IPS-NIHi7 (cell line): ENCODE measurements at regions not wholly inside any gene's neighbourhood (a gene's known extent, or its start where the extent isn't known, plus 50 kb on each side); places are given as distances from the start of the nearest gene placed in this dataset.

ENCODE experiments used
- DNase-seq: peaks from one replicate; pipeline ENCODE4 v3.0.0; 2012; ENCODE audit warnings: mixed read lengths; ENCODE audit errors: extremely low spot score

- no peak for DNase-seq
These were observed 152.4 kb upstream of the CMC1 start for GRCh38 chr3:28088811-28089526.

GRCh38 chr3:28089527-28089897, 151.9 kb upstream of the CMC1 start:
- DNase-seq, result no peak

GRCh38 chr3:28099296-28099695, 142.1 kb upstream of the CMC1 start:
- DNase-seq, result no peak

GRCh38 chr3:28101705-28102104, 139.7 kb upstream of the CMC1 start:
- DNase-seq, result no peak

GRCh38 chr3:28103861-28104260, 137.6 kb upstream of the CMC1 start:
- DNase-seq, result no peak

- no peak for DNase-seq
These were observed 136.4 kb upstream of the CMC1 start for GRCh38 chr3:28104896-28105534.

- no peak for DNase-seq
These were observed 131.6 kb upstream of the CMC1 start for GRCh38 chr3:28109829-28110228.

GRCh38 chr3:28110869-28111268, 130.6 kb upstream of the CMC1 start:
- no peak for DNase-seq

GRCh38 chr3:28114893-28115292, 126.5 kb upstream of the CMC1 start:
- no peak for DNase-seq

GRCh38 chr3:28115316-28115715, 126.1 kb upstream of the CMC1 start:
- DNase-seq, result no peak

- DNase-seq, result peak; percentile 19
These were observed 123.8 kb upstream of the CMC1 start for GRCh38 chr3:28117598-28117997.

- DNase-seq, result peak; percentile 53
These were observed 123.3 kb upstream of the CMC1 start for GRCh38 chr3:28118087-28118486.

GRCh38 chr3:28122227-28122626, 119.2 kb upstream of the CMC1 start:
- no peak for DNase-seq

GRCh38 chr3:28124882-28125281, 116.5 kb upstream of the CMC1 start:
- DNase-seq, result no peak

- no peak for DNase-seq
These were observed 116.1 kb upstream of the CMC1 start for GRCh38 chr3:28125342-28125741.

- DNase-seq, result no peak
These were observed 110.6 kb upstream of the CMC1 start for GRCh38 chr3:28130836-28131235.

GRCh38 chr3:28132941-28133340, 108.5 kb upstream of the CMC1 start:
- no peak for DNase-seq

GRCh38 chr3:28134198-28134597, 107.2 kb upstream of the CMC1 start:
- DNase-seq, result no peak

- DNase-seq, result no peak
These were observed 106.5 kb upstream of the CMC1 start for GRCh38 chr3:28134792-28135375.

- DNase-seq, result no peak
These were observed 104.7 kb upstream of the CMC1 start for GRCh38 chr3:28136607-28137216.

GRCh38 chr3:28138043-28138610, 103.3 kb upstream of the CMC1 start:
- DNase-seq, result no peak

- no peak for DNase-seq
These were observed 102.1 kb upstream of the CMC1 start for GRCh38 chr3:28139288-28139687.
